ENCODE measurements at regions not wholly inside any gene's neighbourhood (a gene's known extent, or its start where the extent isn't known, plus 50 kb on each side); places are given as distances from the start of the nearest gene placed in this dataset.

DNA sequence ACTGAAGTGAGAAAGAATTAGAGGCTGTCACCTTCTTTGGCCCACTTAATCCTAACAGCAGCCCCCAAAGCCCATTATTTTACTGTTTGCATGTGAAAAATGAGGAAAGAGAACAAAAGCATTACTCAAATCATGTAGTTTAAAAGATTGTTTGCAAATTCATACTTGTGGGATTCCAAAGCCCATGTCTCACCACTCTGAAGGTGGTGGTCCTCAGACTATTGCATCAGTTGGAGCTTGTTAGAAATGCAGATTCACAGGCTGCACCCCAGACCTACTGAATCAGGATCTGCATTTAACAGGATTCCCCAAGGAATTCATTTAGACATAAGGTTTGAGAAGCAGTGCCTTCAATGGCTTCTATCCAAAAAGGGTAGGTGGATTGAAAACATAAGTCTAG lies 93.7 kb upstream of the PDE1C start:
- TF ChIP-seq, protein P1, sequence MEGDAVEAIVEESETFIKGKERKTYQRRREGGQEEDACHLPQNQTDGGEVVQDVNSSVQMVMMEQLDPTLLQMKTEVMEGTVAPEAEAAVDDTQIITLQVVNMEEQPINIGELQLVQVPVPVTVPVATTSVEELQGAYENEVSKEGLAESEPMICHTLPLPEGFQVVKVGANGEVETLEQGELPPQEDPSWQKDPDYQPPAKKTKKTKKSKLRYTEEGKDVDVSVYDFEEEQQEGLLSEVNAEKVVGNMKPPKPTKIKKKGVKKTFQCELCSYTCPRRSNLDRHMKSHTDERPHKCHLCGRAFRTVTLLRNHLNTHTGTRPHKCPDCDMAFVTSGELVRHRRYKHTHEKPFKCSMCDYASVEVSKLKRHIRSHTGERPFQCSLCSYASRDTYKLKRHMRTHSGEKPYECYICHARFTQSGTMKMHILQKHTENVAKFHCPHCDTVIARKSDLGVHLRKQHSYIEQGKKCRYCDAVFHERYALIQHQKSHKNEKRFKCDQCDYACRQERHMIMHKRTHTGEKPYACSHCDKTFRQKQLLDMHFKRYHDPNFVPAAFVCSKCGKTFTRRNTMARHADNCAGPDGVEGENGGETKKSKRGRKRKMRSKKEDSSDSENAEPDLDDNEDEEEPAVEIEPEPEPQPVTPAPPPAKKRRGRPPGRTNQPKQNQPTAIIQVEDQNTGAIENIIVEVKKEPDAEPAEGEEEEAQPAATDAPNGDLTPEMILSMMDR (conservative IDR thresholded peaks at IDR 0.05; ENCODE audit: low read depth, low read length): no peak
- DNase-seq (ENCODE audit: low read depth): no peak
- H3K4me3 ChIP-seq (ENCODE audit: low read length): no peak overlapping the region

DNA sequence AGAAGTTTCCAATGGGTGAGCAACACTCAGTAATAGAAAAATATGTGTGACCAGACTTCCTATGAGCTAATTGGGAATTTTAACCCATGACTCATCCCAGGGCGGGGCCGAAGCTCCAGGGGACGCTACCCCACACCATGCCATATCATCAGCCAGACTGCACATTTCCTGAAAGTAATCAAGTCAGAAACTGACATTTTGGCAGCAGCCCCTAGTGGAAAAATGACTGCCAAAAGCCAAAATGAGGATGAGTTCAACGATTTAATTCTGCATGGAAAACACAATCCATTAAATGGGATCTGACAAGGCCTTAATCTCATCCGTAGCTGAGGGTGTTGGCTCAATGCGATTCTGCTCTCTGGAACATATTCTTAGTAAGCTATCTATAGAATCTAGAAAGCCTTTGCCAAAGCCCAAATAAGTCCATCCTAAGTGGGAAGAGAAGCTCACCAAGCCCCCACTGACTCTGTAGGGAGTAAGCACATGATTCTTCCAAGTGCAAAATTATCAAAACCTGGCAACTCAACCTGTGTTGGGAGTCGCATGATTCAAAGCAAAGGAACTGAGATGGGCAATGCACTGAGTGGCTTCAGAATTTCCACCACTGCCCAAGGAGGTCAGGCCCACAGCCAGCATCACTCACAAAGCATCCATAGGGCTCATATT lies 93.1 kb upstream of the PDE1C start:
- peak; percentile 69 for DNase-seq (ENCODE audit: low read depth)
- TF ChIP-seq, protein P1 (conservative IDR thresholded peaks at IDR 0.05; ENCODE audit: low read depth, low read length): no peak
- H3K4me3 ChIP-seq (ENCODE audit: low read length): no peak overlapping the region

DNA sequence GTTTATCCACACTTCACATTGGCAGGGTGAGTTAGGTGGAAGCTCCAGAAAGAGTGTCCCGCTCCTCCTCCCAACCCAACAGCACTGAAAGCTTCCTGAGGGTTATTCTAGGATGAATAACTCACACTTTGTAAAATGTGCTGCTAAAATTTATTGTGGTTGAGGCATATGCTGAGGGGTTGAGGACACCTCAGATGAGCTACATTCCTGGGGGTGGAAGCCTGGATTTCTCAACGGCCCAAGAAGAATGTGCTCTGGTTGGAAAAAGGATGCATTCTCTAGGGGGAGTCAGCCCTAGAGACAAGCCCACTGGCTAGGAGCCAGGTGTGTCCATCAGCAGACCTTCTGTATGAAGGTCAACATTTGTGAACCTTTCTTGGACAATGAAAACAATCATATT lies 91.5 kb upstream of the PDE1C start:
- no peak for DNase-seq (ENCODE audit: low read depth)
- H3K4me3 ChIP-seq (ENCODE audit: low read length): no peak overlapping the region
- TF ChIP-seq, protein P1 (conservative IDR thresholded peaks at IDR 0.05; ENCODE audit: low read depth, low read length): no peak

DNA sequence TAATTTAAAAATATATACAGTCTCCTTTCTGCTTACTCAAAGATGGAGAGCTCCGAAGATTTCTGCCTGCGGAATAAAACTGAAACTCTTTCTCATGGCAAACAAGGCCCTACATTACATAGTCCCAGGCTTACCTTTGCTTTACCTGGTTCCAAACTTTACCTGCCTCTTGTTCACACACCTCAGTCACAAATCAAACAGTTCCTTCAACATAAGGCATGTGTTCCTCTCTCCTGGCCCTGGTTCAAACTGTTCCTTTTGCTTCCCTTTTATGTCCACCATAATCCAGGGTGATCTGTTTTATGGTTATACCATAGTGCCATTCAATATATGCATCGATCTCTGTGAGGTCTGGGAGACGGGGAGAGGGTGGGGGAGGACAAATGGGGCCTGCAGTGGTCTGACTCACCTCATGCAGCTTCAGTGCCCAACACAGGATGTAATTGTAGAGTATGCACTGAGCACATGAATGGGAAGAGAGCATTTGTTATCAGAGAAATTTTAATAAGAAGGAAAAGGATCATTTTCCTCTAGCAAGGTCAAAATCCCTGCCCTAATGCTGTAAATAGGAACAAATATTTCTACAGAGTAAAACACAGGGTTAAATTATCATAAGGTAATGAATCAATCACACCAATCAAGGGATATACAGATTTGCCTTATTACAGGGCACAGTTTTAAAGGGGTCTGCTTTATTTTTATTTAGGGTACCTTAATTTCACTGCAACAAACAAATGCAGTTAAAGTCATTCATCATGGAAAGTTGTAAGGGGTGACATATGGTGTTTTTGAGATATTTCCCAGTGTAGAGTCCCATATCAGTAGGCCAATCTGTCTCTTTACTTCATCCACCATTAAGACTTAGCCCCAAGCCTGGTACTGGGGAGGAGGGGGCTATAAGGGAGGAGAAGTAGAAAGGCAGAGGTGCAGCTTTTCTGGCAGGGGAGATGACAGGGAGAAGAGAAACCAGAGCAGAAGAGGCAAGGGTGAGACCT lies 88.8 kb upstream of the PDE1C start:
- H3K4me3 ChIP-seq (ENCODE audit: low read length): no peak overlapping the region
- TF ChIP-seq, protein P1 (conservative IDR thresholded peaks at IDR 0.05; ENCODE audit: low read depth, low read length): no peak
- no peak for DNase-seq (ENCODE audit: low read depth)

DNA sequence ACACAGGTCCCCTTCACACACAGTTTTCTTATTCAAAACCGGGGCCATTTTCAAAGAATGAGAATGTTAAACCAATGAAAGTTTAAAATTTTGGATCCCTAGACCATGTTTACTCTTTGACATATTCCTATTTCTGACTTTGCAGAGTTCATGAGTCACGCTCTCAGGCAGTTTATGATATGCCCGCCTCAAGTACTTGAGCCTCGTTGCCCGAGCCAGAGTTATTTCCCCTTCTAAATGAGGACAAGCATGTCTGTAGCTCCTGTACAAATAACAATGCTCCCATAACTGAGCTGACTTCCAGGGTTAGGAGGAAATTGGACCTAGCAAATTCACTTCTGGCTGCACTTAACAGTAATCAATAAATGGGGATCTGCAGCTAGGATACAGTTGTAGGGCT lies 87.9 kb upstream of the PDE1C start:
- no peak for DNase-seq (ENCODE audit: low read depth)
- H3K4me3 ChIP-seq (ENCODE audit: low read length): no peak overlapping the region
- TF ChIP-seq, protein P1 (conservative IDR thresholded peaks at IDR 0.05; ENCODE audit: low read depth, low read length): no peak

DNA sequence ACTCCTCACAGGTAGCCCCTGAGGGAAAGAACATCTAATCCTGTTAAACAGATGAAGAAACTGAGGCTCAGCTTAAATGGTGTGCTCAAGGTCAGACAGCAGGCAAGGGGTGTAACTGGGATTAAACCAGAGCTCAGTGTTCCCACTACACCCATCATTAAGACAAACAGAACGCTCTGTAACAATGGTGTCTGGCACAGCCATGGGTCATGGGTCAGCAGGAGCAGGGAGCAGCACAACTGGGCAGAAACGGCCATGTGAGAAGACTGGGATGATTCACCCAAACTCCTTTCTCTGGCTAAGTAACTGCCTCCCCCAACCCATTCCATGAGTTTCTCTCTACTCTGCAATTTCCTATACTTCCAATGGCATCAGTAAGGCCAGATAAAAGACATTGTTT lies 85.5 kb upstream of the PDE1C start:
- no peak overlapping the region for H3K4me3 ChIP-seq (ENCODE audit: low read length)
- TF ChIP-seq, protein P1 (conservative IDR thresholded peaks at IDR 0.05; ENCODE audit: low read depth, low read length): no peak
- DNase-seq (ENCODE audit: low read depth): peak; percentile 37

All from retinal pigment epithelial cell (primary cell).